Hematopoietic multipotent progenitor cell (in vitro differentiated cells): ENCODE measurements at regions not wholly inside any gene's neighbourhood (a gene's known extent, or its start where the extent isn't known, plus 50 kb on each side); places are given as distances from the start of the nearest gene placed in this dataset.
"Not testable (repeated sequence)": the region's sequence is repeated elsewhere in the genome, so short reads cannot be mapped to it uniquely, and the experiment has no call there.

Experiments
- DNase-seq, 3 donors: peaks; one replicate each; pipeline ENCODE4 v3.0.0-alpha.2; 2011 to 2015; ENCODE audit warnings: low read depth in 2 of 3, low spot score in 2 of 3

- DNase-seq, result peak in 1 of 3 donors; percentile 44
These were observed 1073.4 kb downstream of the PCDH17 start for GRCh38 chr13:58704953-58705352.

- DNase-seq, result no peak
These were observed 1074.9 kb downstream of the PCDH17 start for GRCh38 chr13:58706421-58706820.

DNA sequence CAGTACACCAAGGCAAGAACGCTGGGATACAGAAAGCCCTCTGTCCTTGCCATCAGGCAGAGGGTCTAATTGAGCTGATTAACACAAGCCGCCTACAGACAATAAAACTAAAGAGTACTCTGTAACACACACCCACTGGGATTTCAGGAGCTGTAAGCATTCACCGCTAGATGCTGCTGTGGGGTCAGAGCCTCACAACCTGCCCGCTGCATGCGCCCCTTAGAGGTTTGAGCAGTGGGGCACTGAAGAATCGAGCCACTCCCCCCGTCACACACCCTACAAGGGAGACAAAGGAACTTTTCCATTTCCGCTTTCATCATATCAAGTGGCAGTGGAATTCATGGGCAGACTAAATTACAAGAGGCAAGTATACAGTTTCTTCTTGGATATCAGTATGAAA lies 1080.6 kb downstream of the PCDH17 start:
- DNase-seq, result no peak

- not testable (repeated sequence) for DNase-seq
These were observed 1082.5 kb downstream of the PCDH17 start for GRCh38 chr13:58714016-58714415.

DNA sequence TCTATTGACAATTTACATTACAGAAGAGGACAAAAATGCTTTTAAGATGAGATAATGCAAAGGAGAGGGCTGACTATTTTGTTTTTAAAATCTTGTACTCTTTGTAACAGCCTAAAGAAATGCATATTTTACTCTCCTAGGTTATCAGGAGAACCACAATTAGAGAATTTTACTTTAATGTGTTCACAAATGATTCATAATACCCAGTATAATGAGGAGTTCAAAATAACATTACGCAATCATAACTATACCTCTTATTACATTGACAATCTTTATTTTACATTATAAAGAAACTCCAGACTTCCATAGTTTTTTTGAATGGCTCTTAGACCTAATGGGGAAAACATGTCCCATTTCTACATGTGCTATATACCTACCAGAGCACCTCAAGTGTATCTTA lies 1089.7 kb downstream of the PCDH17 start:
- no peak for DNase-seq

GRCh38 chr13:58728126-58728525 lies 1096.6 kb downstream of the PCDH17 start:
- DNase-seq, result no peak

GRCh38 chr13:58729361-58729760 lies 1097.8 kb downstream of the PCDH17 start:
- DNase-seq, result no peak

DNA sequence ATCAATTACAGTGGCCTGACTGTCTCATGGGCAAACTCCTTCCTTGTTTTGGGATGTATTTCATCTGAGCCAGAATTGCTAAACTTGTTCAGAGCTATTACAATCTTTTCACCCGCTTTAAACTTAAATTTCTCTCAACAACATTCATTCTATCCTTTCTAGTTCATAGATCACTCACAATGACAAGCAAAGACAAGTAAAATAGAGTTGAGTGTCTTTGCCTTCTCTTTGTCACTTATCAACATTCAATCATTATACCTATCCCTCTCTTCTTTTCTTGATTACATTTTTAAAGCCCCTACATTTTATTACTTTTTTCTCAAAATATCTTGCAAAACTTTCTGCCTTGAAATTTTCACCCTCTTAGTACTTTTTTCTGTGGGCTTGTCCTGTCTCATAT lies 1113.1 kb downstream of the PCDH17 start:
- DNase-seq, result no peak

- DNase-seq, result no peak
These were observed 1136.0 kb downstream of the PCDH17 start for GRCh38 chr13:58767566-58767965.

GRCh38 chr13:58773280-58773859 lies 1141.8 kb downstream of the PCDH17 start:
- no peak for DNase-seq

DNA sequence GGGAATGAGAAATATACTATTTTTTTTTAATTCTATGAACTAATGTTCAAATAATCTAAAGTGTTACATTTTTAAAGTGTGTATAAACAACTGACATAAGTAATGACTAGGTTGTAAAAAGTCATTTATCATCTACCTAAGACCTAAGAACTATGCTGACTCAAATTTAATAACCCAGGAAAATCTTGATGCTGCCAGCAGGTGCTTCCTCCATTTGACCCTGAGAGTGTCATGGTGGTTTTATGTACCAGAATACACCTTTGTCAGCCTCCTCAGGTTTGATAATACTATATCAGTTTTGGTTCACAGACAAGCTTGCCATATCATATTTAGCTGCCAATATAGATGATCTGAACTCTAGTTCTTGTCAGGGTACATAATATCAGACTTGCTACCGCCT lies 1151.2 kb downstream of the PCDH17 start:
- DNase-seq, result peak in 2 of 3 donors; percentile 17 to 57

DNA sequence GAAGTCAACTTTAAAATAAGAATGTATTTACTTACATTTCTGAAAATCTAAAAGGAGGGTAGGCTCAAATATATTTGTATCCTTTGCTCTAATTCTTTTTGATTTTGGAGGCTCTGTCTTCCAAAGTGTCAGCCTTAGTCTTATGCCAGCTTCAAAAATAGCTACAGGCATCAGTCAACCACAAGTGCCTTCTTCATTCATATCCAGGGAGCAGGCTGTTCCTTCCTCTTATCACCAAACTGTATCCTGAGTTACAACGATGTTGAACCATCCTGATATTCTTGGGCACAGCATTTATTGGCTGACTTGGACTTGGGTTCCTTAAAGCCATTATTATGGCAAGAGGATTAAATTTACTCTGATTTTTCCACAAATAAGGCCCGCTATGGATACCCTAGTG lies 1161.3 kb downstream of the PCDH17 start:
- DNase-seq, result no peak

DNA sequence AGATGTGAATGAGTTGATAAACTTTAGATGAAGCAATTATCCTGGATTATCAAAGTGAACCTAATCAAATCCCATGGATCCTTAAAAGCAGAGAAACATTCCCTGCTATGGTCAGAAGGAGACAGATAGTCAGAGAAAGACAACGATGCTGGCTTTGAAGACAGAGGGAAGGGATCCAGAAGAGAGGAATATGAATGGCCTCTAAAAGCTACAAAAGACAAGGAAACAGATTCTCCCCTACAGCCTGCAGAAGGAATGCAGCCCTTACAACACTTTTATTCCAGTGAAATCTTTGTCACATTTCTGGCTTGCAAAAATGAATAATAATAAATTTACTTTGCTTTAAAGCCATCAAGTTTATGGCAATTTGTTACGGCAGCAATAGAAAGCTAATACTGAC lies 1164.2 kb downstream of the PCDH17 start:
- DNase-seq, result no peak

DNA sequence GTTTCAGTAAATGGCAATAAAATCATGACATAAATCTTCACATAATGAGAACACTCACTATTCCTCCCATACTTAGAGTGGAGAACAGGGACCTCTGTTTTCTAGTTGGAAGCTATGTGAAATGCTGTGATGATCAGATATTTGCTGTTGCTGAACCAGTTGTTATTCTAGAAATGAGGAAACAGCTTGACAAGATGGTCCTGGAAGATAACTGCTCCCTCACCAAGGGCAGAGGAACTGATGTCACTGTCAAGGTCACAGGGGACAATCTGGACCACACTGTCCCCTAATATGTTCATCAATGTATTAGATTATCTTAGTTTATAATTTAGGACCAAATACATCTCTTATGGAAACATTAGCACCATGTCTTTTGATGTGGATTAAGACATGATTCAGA lies 1173.3 kb downstream of the PCDH17 start:
- DNase-seq, result peak in 2 of 3 donors; percentile 78 to 90

DNA sequence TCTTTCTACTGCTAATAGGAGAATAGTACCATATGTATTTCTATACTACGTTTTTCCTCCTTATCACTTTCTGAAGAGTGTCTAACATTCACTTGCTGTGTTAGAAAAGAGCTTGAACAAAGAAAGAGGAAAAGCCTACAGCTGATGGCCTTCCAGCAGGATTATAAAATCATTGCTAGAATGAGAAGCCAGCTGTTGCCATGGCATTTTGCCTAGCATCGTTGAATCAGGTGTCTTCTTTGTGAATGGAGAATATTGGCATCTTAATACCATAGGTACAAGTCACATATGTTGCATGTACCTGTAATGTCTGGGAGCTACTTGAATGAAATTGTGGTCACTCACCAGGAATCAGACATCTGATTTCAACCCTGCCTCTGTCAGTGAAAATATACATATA lies 1174.9 kb downstream of the PCDH17 start:
- DNase-seq, result no peak

DNA sequence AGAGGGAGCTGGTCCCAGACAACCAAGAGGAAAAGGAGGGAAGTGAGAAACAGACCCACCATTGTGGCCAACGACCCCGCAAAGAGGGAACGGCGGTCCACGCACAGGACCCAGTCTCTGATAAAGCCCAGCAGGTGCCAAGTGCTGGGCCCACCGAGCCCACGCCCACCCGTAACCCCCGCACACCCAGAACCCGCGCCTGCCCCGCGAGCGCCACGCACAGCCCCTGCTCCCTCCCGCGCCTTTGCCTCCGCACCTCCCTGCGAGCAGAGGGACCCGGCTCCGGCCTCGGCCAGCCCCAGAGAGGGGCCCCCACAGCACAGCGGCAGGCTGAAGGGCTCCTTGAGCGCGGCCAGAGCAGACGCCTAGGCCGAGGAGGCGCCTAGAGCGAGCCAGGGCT lies 1192.2 kb downstream of the PCDH17 start:
- DNase-seq, result no peak

DNA sequence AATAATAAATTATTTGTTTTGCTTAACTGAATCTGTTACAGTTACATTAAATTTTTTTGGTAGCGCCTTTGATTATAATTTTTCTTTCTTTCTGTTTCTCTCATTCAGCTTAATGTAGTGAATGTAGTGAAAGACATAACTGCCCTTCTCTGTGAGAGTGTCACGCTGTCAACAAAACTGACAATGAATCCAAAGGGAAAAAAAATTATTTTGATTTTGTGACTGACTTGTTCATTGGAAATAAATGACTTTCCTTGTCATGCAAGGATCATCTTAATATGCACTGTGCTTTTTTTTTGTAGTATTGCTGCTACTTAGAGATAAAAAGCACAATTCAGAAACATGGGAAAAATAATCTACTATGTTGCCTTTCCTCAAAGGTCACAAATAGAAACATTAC lies 1196.4 kb downstream of the PCDH17 start:
- no peak for DNase-seq

- DNase-seq, result no peak
These were observed 1199.3 kb downstream of the PCDH17 start for GRCh38 chr13:58830841-58831240.

DNA sequence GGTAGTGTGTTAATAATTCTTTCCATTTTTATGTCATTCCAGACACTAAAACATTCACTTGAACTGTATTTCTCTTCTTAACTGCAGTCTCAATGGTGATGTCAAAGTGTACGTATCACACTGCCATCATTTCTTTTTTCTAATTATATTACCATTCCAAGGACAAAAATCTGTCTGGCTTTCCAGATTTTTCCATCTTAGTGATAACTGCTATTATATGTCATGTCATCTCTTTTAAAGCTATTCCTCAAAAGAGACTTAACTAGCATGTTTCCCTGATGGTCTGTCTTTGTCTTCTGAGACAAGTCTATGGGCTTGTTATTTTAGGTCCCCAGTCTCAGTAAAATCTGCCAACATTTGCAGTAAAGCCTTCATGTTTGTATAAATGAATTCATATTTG lies 1207.1 kb downstream of the PCDH17 start:
- DNase-seq, result no peak

- no peak for DNase-seq
These were observed 1211.5 kb downstream of the PCDH17 start for GRCh38 chr13:58843071-58843470.

- no peak for DNase-seq
These were observed 1212.0 kb downstream of the PCDH17 start for GRCh38 chr13:58843567-58843966.

GRCh38 chr13:58850161-58850560 lies 1218.6 kb downstream of the PCDH17 start:
- no peak for DNase-seq

DNA sequence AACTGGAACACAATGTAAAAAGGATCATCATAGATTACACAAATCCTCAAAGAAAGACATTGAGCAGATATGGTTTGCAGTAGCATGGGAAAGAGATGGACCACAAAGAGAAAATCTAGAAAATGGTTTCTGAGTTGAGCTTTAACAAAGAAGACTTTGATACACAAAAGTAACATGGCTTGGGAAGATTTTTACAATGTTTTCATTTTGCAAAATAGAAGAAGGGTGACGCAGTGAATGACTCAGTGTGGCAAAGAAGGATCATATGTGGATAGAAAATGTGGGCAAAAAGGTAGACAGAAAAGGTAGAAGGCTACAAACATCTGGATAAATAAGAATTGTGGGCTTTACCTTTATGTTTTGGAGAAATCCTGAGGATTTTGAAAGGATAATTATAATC lies 1220.5 kb downstream of the PCDH17 start:
- DNase-seq, result no peak
